C4-2B (cell line): ENCODE measurements at regions not wholly inside any gene's neighbourhood (a gene's known extent, or its start where the extent isn't known, plus 50 kb on each side); places are given as distances from the start of the nearest gene placed in this dataset.

ENCODE experiments used
- H3K27ac ChIP-seq: fragments of 450-650 bp; 2 replicates; pipeline ENCODE4 v1.5.1; 2017
- ZFX ChIP-seq: fragments of 450-650 bp; IDR thresholded peaks from 2 replicates; pipeline ENCODE4 v1.6.1; 2017
- TF ChIP-seq, protein P1 (sequence below): fragments of 450-650 bp; conservative IDR thresholded peaks from 2 replicates; pipeline ENCODE4 v1.5.1; 2017; ENCODE audit warnings: mild to moderate bottlenecking

DNA sequence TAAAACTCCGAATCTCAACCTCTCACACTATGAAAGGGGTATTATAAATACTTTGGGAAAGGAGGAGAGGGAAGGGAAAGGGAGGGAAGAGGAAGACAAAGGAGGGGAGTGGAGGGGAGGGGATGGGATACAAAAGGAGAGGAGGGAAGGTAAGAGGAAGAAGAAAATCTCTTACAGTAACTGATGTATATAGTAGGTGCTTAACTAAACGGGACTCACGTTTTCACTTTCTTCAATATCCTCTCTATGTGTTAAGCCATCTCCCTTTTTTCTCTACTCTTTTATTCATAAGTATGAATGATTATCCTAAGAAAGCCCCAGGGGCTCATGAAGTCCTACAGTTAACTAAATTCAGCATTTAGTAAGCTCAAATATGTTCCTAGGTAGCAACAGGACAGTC is 729.6 kb upstream of the NR2F2 start:
- TF ChIP-seq, protein P1, sequence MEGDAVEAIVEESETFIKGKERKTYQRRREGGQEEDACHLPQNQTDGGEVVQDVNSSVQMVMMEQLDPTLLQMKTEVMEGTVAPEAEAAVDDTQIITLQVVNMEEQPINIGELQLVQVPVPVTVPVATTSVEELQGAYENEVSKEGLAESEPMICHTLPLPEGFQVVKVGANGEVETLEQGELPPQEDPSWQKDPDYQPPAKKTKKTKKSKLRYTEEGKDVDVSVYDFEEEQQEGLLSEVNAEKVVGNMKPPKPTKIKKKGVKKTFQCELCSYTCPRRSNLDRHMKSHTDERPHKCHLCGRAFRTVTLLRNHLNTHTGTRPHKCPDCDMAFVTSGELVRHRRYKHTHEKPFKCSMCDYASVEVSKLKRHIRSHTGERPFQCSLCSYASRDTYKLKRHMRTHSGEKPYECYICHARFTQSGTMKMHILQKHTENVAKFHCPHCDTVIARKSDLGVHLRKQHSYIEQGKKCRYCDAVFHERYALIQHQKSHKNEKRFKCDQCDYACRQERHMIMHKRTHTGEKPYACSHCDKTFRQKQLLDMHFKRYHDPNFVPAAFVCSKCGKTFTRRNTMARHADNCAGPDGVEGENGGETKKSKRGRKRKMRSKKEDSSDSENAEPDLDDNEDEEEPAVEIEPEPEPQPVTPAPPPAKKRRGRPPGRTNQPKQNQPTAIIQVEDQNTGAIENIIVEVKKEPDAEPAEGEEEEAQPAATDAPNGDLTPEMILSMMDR = no peak
- no peak for TF ChIP-seq ZFX
- H3K27ac ChIP-seq = no peak overlapping the region

DNA sequence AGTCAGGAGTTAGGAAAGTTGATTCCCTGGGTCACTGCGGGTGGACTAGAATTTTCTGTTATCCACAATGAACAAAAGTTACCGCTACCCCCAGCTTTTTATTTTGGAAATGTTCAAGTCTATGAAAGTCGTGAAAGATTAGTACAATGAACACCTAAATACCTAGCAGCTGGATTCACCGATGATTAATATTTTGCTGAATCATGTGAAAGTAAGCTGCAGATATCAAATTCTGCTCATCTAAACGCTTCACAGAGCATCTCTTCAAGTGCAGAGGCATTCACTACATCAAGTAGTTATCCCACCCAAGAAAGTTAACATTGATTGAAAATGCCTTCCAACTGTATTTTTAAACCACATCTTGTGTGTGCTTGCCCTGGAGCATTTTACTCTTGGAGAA is 729.0 kb upstream of the NR2F2 start:
- no peak overlapping the region for H3K27ac ChIP-seq
- TF ChIP-seq, protein P1 = no peak
- no peak for TF ChIP-seq ZFX

DNA sequence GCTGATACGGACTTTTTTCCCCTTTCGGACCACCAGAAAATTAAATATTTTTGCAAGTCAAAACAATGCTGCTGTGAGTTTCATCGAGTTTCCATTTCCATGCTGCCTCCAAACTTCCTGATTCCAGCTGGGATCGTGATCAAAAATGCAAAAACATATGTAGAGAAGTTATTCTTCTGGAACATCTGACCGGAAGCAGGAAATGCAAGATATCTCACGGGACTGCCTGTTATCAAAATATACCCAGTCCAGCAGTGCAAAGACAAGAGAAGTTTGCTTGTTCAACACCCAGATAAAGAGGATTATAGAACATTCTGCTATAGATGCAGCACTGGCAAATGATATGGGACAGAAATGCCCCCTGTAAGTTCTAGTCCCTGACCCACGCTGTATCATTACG is 726.7 kb upstream of the NR2F2 start:
- no peak for TF ChIP-seq ZFX
- TF ChIP-seq, protein P1 = no peak

DNA sequence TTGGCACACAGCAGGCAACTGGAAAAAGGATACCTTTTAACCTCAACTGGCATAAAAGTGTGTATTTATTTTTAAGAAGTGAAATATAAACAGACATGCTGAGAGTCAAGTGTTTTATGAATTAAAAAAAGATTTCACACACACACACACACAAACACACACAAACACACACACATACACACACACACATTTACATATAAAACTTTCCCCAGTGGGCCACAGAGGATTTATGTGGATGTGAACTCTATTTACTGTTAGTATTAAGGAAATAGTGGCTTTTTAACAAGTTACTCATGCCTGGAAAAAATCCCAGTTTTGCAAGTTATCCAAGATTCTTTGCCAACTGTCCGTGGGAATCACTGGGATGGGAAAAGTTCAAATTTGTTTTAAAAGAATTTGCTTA is 725.9 kb upstream of the NR2F2 start:
- no peak for TF ChIP-seq ZFX
- TF ChIP-seq, protein P1 = no peak

More for the DNA sequence above, 726.7 kb upstream of the NR2F2 start:
- no peak overlapping the region for H3K27ac ChIP-seq

DNA sequence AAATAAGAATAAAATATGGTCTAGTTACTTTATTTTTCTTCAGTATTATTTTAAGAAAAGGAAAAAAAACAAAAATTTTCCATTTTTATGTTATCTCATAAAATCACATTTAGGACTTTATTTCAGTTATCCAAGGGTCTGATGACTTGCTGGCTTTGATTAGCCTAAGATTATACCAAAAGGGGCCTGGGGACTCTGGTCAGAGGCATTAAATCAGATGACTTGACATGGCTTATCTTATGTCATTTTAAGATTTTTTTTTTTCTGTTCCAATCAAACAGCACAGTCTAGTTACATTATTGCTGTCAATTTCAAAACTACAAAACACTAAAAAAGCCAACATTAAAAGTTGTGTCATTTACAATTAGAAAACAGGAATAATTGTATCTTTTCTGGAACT is 725.4 kb upstream of the NR2F2 start:
- TF ChIP-seq, protein P1 = no peak
- TF ChIP-seq ZFX = no peak
- H3K27ac ChIP-seq = no peak overlapping the region

More for the DNA sequence above, 725.9 kb upstream of the NR2F2 start:
- no peak overlapping the region for H3K27ac ChIP-seq

DNA sequence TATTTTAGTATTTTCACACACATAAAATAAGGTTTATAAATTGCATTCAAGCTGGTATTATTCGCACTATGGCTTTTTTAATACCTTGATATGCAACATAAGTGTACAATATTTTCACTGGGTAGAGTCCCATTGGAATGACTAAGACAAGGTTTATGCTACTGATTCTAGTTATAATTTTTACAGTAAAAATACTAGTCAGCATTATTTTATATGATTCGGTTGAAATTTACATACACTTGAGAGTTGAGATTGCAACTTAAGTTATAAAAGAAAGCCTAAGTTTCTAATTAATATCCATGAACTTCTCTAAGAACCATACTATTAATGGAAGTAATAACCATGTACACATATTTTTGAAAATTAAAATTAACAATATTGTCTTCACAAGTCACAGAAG is 723.9 kb upstream of the NR2F2 start:
- no peak overlapping the region for H3K27ac ChIP-seq
- TF ChIP-seq ZFX = no peak
- TF ChIP-seq, protein P1 = no peak

DNA sequence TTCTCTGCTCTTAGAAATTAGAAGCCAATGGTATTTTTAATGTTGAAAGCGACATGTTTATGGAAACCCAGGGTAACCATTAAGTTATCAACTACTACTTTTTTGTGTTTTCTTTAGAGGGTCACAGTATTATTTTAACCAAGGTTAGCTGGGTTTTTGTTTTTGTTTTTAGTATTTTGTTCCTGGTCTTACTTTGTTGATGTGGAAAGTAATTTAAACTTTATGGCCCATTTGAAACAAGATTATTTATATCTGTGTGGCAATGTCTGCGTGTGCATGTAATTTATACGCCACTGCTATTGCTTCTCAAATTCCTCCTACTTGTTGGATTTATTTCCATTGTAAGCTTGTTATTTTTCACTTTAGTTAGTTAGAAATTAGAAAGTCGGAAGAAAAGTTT is 722.1 kb upstream of the NR2F2 start:
- no peak overlapping the region for H3K27ac ChIP-seq
- TF ChIP-seq, protein P1 = no peak
- TF ChIP-seq ZFX = no peak
